GM23338 (cell line): ENCODE measurements at regions not wholly inside any gene's neighbourhood (a gene's known extent, or its start where the extent isn't known, plus 50 kb on each side); places are given as distances from the start of the nearest gene placed in this dataset.

Source experiments
- ATAC-seq: fragments of 200-7000 bp; cut with Tn5 transposase; 3 replicates; pipeline ENCODE4 v1.9.1; 2020
- DNase-seq: peaks from one replicate; pipeline ENCODE4 v3.0.0-alpha.2; 2015; ENCODE audit warnings: low spot score
- H2AFZ ChIP-seq: fragments of 200-600 bp; sonication (generic); 2 replicates; pipeline ENCODE4 v1.8.0; 2016; ENCODE audit warnings: antibody characterized with exemption, mild to moderate bottlenecking, moderate library complexity
- H3F3A ChIP-seq: fragments of 200-600 bp; sonication (generic); replicated peaks from 2 replicates; pipeline ENCODE4 v1.8.0; 2017; ENCODE audit warnings: antibody characterized with exemption, mixed run types, low read depth
- H3K27ac ChIP-seq: fragments of 200-600 bp; sonication (generic); 2 replicates; pipeline ENCODE4 v1.6.1; 2016; ENCODE audit warnings: low read depth
- H3K27me3 ChIP-seq: fragments of 200-600 bp; sonication (generic); 2 replicates; pipeline ENCODE4 v1.8.0; 2016; ENCODE audit warnings: mild to moderate bottlenecking, mixed run types, moderate library complexity; ENCODE audit not compliant: insufficient read depth
- H3K36me3 ChIP-seq: fragments of 200-600 bp; sonication (generic); 2 replicates; pipeline ENCODE4 v1.8.0; 2016; ENCODE audit warnings: mild to moderate bottlenecking; ENCODE audit not compliant: insufficient read depth
- H3K4me1 ChIP-seq: fragments of 200-600 bp; sonication (generic); 2 replicates; pipeline ENCODE4 v1.8.0; 2016; ENCODE audit warnings: mild to moderate bottlenecking, moderate library complexity; ENCODE audit not compliant: insufficient read depth
- H3K4me2 ChIP-seq: fragments of 200-600 bp; sonication (generic); 2 replicates; pipeline ENCODE4 v1.7.1; 2017; ENCODE audit warnings: mixed run types
- H3K4me3 ChIP-seq: fragments of 200-600 bp; sonication (generic); 2 replicates; pipeline ENCODE4 v1.6.1; 2016; ENCODE audit warnings: mixed run types
- H3K79me2 ChIP-seq: fragments of 200-600 bp; sonication (generic); replicated peaks from 2 replicates; pipeline ENCODE4 v1.8.0; 2017; ENCODE audit warnings: mild to moderate bottlenecking; ENCODE audit not compliant: insufficient read depth
- H3K9me2 ChIP-seq: fragments of 200-600 bp; sonication (generic); 2 replicates; pipeline ENCODE4 v1.8.0; 2017; ENCODE audit not compliant: insufficient read depth
- H4K20me1 ChIP-seq: fragments of 200-600 bp; sonication (generic); replicated peaks from 2 replicates; pipeline ENCODE4 v1.8.0; 2017; ENCODE audit warnings: mild to moderate bottlenecking; ENCODE audit not compliant: insufficient read depth
- H3K27ac Mint-ChIP-seq: 2 replicates; pipeline ENCODE4 v1.8.0; 2020; ENCODE audit warnings: inconsistent platforms, mild to moderate bottlenecking, moderate library complexity, mixed read lengths
- H3K27me3 Mint-ChIP-seq: 3 replicates; pipeline ENCODE4 v1.8.0; 2022; ENCODE audit warnings: low read depth, mild to moderate bottlenecking, moderate library complexity, mixed read lengths, inconsistent platforms; ENCODE audit not compliant: insufficient read depth, poor library complexity
- H3K36me3 Mint-ChIP-seq: 3 replicates; pipeline ENCODE4 v1.8.0; 2021; ENCODE audit warnings: low read depth, mild to moderate bottlenecking, inconsistent platforms, moderate library complexity, mixed read lengths
- H3K4me1 Mint-ChIP-seq: 3 replicates; pipeline ENCODE4 v1.8.0; 2020; ENCODE audit warnings: mild to moderate bottlenecking, inconsistent platforms, mixed read lengths
- H3K4me3 Mint-ChIP-seq: 3 replicates; pipeline ENCODE4 v1.8.0; 2021; ENCODE audit warnings: moderate library complexity, mild to moderate bottlenecking, inconsistent platforms, mixed read lengths
- H3K9me3 Mint-ChIP-seq: 3 replicates; pipeline ENCODE4 v1.8.0; 2020; ENCODE audit warnings: moderate library complexity, mild to moderate bottlenecking, inconsistent platforms, mixed read lengths
- EZH2 ChIP-seq: fragments of 200-600 bp; sonication (generic); IDR thresholded peaks from one replicate; pipeline ENCODE4 v1.8.0; 2017; ENCODE audit warnings: antibody characterized with exemption, mild to moderate bottlenecking, low read depth; ENCODE audit not compliant: unreplicated experiment

DNA sequence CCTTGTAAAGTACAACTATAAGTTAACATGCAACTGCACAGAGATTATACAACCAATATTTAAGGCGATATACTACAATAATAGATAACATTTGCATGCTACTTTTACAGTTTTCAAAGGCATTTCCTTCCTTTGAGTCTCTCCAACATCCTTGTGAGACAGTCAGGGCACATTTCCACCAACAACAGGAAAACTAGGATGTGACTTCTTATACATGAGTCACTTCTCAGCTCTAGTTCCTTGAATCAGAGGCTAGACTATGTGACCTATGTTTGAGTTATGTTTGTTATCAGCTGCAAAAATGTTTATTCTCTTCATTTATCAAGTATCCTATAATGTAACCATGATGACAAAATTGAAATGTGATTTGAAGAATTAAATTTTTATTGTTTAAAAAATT, 51.7 kb upstream of the TFAP2D start:
- H3K9me2 ChIP-seq: no peaks in the 10 kb centered on the region
- no peaks in the 10 kb centered on the region for H3K36me3 Mint-ChIP-seq
- H3K4me1 Mint-ChIP-seq: peaks cover 21% of the 10 kb centered on the region
- H3K79me2 ChIP-seq: no peaks in the 10 kb centered on the region
- ATAC-seq: no peak
- no peaks in the 10 kb centered on the region for H4K20me1 ChIP-seq
- H3K4me1 ChIP-seq: peaks cover 19% of the 10 kb centered on the region
- no peak overlapping the region for H3K4me3 ChIP-seq
- no peak overlapping the region for H2AFZ ChIP-seq
- H3K27me3 ChIP-seq: no peaks in the 10 kb centered on the region
- no peaks in the 10 kb centered on the region for H3K27me3 Mint-ChIP-seq
- H3F3A ChIP-seq: no peaks in the 10 kb centered on the region
- H3K27ac Mint-ChIP-seq: no peak overlapping the region
- no peak for TF ChIP-seq EZH2
- H3K36me3 ChIP-seq: no peaks in the 10 kb centered on the region
- no peak for DNase-seq
- H3K9me3 Mint-ChIP-seq: no peaks in the 10 kb centered on the region
- H3K27ac ChIP-seq: no peak overlapping the region
- H3K4me3 Mint-ChIP-seq: no peak overlapping the region
- no peak overlapping the region for H3K4me2 ChIP-seq
